Mesothelial cell of epicardium (in vitro differentiated cells): ENCODE measurements at regions not wholly inside any gene's neighbourhood (a gene's known extent, or its start where the extent isn't known, plus 50 kb on each side); places are given as distances from the start of the nearest gene placed in this dataset.

Experiments used
- DNase-seq, 2 experiments: peaks; one replicate each; pipeline ENCODE4 v3.0.0; 2021; ENCODE audit warnings: low spot score in 2 of 2; ENCODE audit not compliant: unreplicated experiment in 2 of 2
- H3K27ac Mint-ChIP-seq: 2 replicates; pipeline ENCODE4 v1.8.0; 2021; ENCODE audit warnings: mixed read lengths
- H3K27me3 Mint-ChIP-seq: 2 replicates; pipeline ENCODE4 v1.8.0; 2021; ENCODE audit warnings: low read depth, mixed read lengths
- H3K36me3 Mint-ChIP-seq: 2 replicates; pipeline ENCODE4 v1.8.0; 2021; ENCODE audit warnings: mixed read lengths
- H3K4me1 Mint-ChIP-seq: 2 replicates; pipeline ENCODE4 v1.8.0; 2021; ENCODE audit warnings: mixed read lengths
- H3K4me3 Mint-ChIP-seq: 2 replicates; pipeline ENCODE4 v1.8.0; 2021; ENCODE audit warnings: mild to moderate bottlenecking, moderate library complexity, mixed read lengths
- H3K9me3 Mint-ChIP-seq: 2 replicates; pipeline ENCODE4 v1.8.0; 2021; ENCODE audit warnings: mixed read lengths
- TF ChIP-seq, protein P1 (sequence below): fragments of 200-600 bp; sonication (generic); IDR thresholded peaks from one replicate; pipeline ENCODE4 v1.5.0; 2021; ENCODE audit warnings: antibody characterized with exemption; ENCODE audit not compliant: unreplicated experiment

DNA sequence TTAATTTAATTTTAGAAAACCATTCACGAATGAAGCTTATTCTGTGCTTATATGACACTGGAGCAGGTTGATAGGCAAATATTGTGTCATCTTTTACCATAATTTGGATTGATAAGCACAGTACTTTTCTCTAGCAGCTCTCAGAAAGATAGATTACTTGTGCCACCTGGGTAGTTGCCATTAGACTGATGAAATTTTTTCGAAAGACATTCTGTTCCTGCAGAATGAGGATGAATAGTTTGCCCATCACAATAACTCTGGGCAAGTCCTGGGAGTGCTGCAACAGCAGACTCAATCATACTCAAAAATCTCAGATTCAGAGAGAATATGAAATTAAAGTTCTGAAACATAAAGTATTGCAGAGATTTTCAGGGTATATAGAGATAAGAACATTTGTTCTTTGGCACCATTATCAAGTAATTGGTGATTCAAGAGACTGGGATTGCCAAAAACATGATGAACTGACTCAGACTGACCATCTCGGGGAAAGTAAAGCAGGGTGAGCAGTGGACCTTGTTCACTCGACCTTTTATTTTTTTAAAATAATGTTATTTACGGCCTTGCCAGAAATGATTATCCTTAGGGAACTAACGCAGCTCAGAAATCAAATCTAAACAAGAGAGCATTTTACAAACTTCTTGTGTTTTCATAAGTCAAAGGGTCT, 65.8 kb upstream of the PTCHD4 start:
- H3K27ac Mint-ChIP-seq = no peak overlapping the region
- H3K9me3 Mint-ChIP-seq = no peaks in the 10 kb centered on the region

DNA sequence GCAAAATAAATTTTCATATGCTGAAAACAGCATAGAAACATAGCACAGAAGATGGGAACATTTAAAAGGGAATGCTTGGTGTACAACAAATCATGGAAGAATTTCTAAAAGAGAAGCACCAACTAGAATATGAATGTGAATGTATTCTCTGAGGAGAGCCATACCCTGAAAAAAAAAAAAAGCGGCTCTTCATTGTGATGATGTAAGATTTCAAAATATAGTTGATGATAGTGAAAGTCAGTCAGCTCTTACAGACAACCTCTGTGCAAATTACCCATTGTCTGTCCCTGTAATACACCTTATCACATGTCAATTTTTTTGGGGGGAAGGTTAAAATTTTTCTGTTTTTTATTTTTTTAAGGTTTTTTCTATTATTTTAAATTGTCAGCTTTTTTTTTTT, 58.6 kb upstream of the PTCHD4 start:
- H3K4me1 Mint-ChIP-seq = peaks cover 13% of the 10 kb centered on the region

More for the DNA sequence above, 65.8 kb upstream of the PTCHD4 start:
- no peaks in the 10 kb centered on the region for H3K27me3 Mint-ChIP-seq
- H3K4me1 Mint-ChIP-seq = peaks cover 9% of the 10 kb centered on the region
- H3K36me3 Mint-ChIP-seq = no peaks in the 10 kb centered on the region
- no peak for DNase-seq
- TF ChIP-seq, protein P1, sequence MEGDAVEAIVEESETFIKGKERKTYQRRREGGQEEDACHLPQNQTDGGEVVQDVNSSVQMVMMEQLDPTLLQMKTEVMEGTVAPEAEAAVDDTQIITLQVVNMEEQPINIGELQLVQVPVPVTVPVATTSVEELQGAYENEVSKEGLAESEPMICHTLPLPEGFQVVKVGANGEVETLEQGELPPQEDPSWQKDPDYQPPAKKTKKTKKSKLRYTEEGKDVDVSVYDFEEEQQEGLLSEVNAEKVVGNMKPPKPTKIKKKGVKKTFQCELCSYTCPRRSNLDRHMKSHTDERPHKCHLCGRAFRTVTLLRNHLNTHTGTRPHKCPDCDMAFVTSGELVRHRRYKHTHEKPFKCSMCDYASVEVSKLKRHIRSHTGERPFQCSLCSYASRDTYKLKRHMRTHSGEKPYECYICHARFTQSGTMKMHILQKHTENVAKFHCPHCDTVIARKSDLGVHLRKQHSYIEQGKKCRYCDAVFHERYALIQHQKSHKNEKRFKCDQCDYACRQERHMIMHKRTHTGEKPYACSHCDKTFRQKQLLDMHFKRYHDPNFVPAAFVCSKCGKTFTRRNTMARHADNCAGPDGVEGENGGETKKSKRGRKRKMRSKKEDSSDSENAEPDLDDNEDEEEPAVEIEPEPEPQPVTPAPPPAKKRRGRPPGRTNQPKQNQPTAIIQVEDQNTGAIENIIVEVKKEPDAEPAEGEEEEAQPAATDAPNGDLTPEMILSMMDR = no peak
- no peak overlapping the region for H3K4me3 Mint-ChIP-seq

More for the DNA sequence above, 58.6 kb upstream of the PTCHD4 start:
- H3K9me3 Mint-ChIP-seq = no peaks in the 10 kb centered on the region
- DNase-seq = no peak
- H3K4me3 Mint-ChIP-seq = no peak overlapping the region
- H3K27ac Mint-ChIP-seq = no peak overlapping the region
- no peaks in the 10 kb centered on the region for H3K27me3 Mint-ChIP-seq
- H3K36me3 Mint-ChIP-seq = no peaks in the 10 kb centered on the region
- TF ChIP-seq, protein P1 = no peak
